ENCODE measurements at regions not wholly inside any gene's neighbourhood (a gene's known extent, or its start where the extent isn't known, plus 50 kb on each side); places are given as distances from the start of the nearest gene placed in this dataset.

DNA sequence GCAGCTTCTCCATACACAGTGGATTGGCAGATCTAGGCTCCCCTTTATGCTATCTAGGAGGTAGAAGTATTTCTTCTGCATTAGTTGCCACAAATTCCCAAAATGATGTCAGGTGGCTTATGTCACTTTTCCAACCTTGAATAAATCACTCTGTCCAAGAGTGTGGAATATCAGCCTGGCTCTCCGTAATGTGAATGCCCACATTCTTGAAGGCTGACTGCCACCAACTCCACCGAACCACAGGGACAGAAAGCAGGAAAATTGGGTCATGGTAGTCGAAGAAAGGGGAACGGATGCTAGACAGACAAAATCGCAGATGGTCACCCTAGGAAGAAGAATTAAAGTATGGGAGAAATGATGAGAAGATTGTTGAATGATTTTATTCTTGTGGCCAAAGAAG, 624.9 kb upstream of the CDH2 start:
- no peak overlapping the region for H3K9ac ChIP-seq (ENCODE audit: insufficient read depth, low read depth, low read length)
- no peak for FAIRE-seq
- H3K36me3 ChIP-seq (replicated peaks in 1 of 2; ENCODE audit: control insufficient read depth in 1 of 2, insufficient read depth in 2 of 2, low read length in 2 of 2) = no peaks in the 10 kb centered on the region
- H3K4me2 ChIP-seq (ENCODE audit: low read depth, low read length) = no peak overlapping the region
- H3K4me1 ChIP-seq (ENCODE audit: insufficient read depth, low read length) = no peaks in the 10 kb centered on the region
- H3K79me2 ChIP-seq (ENCODE audit: insufficient read depth, low read length) = no peaks in the 10 kb centered on the region
- H3K9me3 ChIP-seq (ENCODE audit: low read length) = no peaks in the 10 kb centered on the region
- no peaks in the 10 kb centered on the region for H4K20me1 ChIP-seq (ENCODE audit: insufficient read depth, low read length)
- DNase-seq (ENCODE audit: low spot score) = no peak
- no peak for ATAC-seq
- H2AFZ ChIP-seq (ENCODE audit: low read length) = no peak overlapping the region
- no peak overlapping the region for H3K4me3 ChIP-seq (replicated peaks in 1 of 3; ENCODE audit: insufficient read depth in 1 of 3, low read depth in 2 of 3, low read length in 3 of 3)
- in situ Hi-C loops (cut with HindIII; ENCODE audit: extremely low pct_ligation_motif_present, low pct_unique_long_range_greater_than_20kb) (no loop called here), intact Hi-C loops (cut with micrococcal nuclease; ENCODE audit: unreplicated experiment) (no loop called here)
- WGBS (ENCODE audit: low lambda C conversion rate) = 3% methylated on average over 5 of the region's 5 CpGs
- no peaks in the 10 kb centered on the region for H3K27me3 ChIP-seq (ENCODE audit: control insufficient read depth in 1 of 2, insufficient read depth in 2 of 2, low read length in 2 of 2)
- no TSS peak for BruUV-seq (replicated peaks)
- no peak overlapping the region for H3K27ac ChIP-seq (ENCODE audit: extremely low read length, insufficient read depth, low read length)
- POLR2A ChIA-PET = no interaction called here
- CTCF ChIA-PET (ENCODE audit: low intra/inter-chr PET ratio, low total read pairs) = no interaction called here
- TF ChIP-seq ZNF672 (CRISPR knock-in tag; IDR thresholded peaks at IDR 0.05) (no peak), RNF2 (conservative IDR thresholded peaks at IDR 0.05; ENCODE audit: low read depth) (no peak), ZNF296 (CRISPR knock-in tag; conservative IDR thresholded peaks at IDR 0.05) (no peak)

- ChIA-PET POLR2A (no interaction called here), CTCF (ENCODE audit: low intra/inter-chr PET ratio, low total read pairs) (no interaction called here)
- no peak for DNase-seq (ENCODE audit: low spot score)
- H3K27me3 ChIP-seq (ENCODE audit: control insufficient read depth in 1 of 2, insufficient read depth in 2 of 2, low read length in 2 of 2) = no peaks in the 10 kb centered on the region
- H3K79me2 ChIP-seq (ENCODE audit: insufficient read depth, low read length) = no peaks in the 10 kb centered on the region
- H3K9me3 ChIP-seq (ENCODE audit: low read length) = no peaks in the 10 kb centered on the region
- no peak overlapping the region for H2AFZ ChIP-seq (ENCODE audit: low read length)
- in situ Hi-C loops (cut with HindIII; ENCODE audit: extremely low pct_ligation_motif_present, low pct_unique_long_range_greater_than_20kb) (no loop called here), intact Hi-C loops (cut with micrococcal nuclease; ENCODE audit: unreplicated experiment) (no loop called here)
- no peak for ATAC-seq
- WGBS (ENCODE audit: low lambda C conversion rate) = under 1% methylated on average over 5 of the region's 5 CpGs
- H3K4me3 ChIP-seq (replicated peaks in 1 of 3; ENCODE audit: insufficient read depth in 1 of 3, low read depth in 2 of 3, low read length in 3 of 3) = no peak overlapping the region
- BruUV-seq (replicated peaks) = no TSS peak
- no peak overlapping the region for H3K4me2 ChIP-seq (ENCODE audit: low read depth, low read length)
- H3K9ac ChIP-seq (ENCODE audit: insufficient read depth, low read depth, low read length) = no peak overlapping the region
- no peak overlapping the region for H3K27ac ChIP-seq (ENCODE audit: extremely low read length, insufficient read depth, low read length)
- no peaks in the 10 kb centered on the region for H3K36me3 ChIP-seq (replicated peaks in 1 of 2; ENCODE audit: control insufficient read depth in 1 of 2, insufficient read depth in 2 of 2, low read length in 2 of 2)
- H3K4me1 ChIP-seq (ENCODE audit: insufficient read depth, low read length) = no peaks in the 10 kb centered on the region
- H4K20me1 ChIP-seq (ENCODE audit: insufficient read depth, low read length) = no peaks in the 10 kb centered on the region
- FAIRE-seq = no peak
- TF ChIP-seq ZBTB7B (CRISPR knock-in tag; IDR thresholded peaks at IDR 0.05) = no peak
- no peak for TF ChIP-seq GZF1 (CRISPR knock-in tag; IDR thresholded peaks at IDR 0.05)
- no peak for TF ChIP-seq NR0B2 (CRISPR knock-in tag; IDR thresholded peaks at IDR 0.05)
- TF ChIP-seq SMAD9 (CRISPR knock-in tag; IDR thresholded peaks at IDR 0.05) = no peak
- TF ChIP-seq, protein P1, sequence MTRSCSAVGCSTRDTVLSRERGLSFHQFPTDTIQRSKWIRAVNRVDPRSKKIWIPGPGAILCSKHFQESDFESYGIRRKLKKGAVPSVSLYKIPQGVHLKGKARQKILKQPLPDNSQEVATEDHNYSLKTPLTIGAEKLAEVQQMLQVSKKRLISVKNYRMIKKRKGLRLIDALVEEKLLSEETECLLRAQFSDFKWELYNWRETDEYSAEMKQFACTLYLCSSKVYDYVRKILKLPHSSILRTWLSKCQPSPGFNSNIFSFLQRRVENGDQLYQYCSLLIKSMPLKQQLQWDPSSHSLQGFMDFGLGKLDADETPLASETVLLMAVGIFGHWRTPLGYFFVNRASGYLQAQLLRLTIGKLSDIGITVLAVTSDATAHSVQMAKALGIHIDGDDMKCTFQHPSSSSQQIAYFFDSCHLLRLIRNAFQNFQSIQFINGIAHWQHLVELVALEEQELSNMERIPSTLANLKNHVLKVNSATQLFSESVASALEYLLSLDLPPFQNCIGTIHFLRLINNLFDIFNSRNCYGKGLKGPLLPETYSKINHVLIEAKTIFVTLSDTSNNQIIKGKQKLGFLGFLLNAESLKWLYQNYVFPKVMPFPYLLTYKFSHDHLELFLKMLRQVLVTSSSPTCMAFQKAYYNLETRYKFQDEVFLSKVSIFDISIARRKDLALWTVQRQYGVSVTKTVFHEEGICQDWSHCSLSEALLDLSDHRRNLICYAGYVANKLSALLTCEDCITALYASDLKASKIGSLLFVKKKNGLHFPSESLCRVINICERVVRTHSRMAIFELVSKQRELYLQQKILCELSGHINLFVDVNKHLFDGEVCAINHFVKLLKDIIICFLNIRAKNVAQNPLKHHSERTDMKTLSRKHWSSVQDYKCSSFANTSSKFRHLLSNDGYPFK (CRISPR knock-in tag; IDR thresholded peaks at IDR 0.05; ENCODE audit: borderline replicate concordance) = no peak
- no peak for TF ChIP-seq HNRNPK (IDR thresholded peaks at IDR 0.05; ENCODE audit: low read depth, low read length, poor library complexity, severe bottlenecking)
- TF ChIP-seq ZNF331 (CRISPR knock-in tag; IDR thresholded peaks at IDR 0.05) = no peak
- no peak for TF ChIP-seq NCOA5 (CRISPR knock-in tag; IDR thresholded peaks at IDR 0.05)
- no peak for TF ChIP-seq ZNF296 (CRISPR knock-in tag; conservative IDR thresholded peaks at IDR 0.05)
- no peak for TF ChIP-seq ZSCAN5A (CRISPR knock-in tag; IDR thresholded peaks at IDR 0.05; ENCODE audit: borderline replicate concordance)
- no peak for TF ChIP-seq ZNF615 (CRISPR knock-in tag; IDR thresholded peaks at IDR 0.05; ENCODE audit: borderline replicate concordance)
- no peak for TF ChIP-seq DNMT3B (CRISPR knock-in tag; conservative IDR thresholded peaks at IDR 0.05)
- no peak for TF ChIP-seq ZSCAN22 (CRISPR knock-in tag; IDR thresholded peaks at IDR 0.05)
Measured at GRCh38 chr18:28794459-28795245, 617.7 kb upstream of the CDH2 start.
